Spleen (tissue), 11 donors: ENCODE measurements at regions not wholly inside any gene's neighbourhood (a gene's known extent, or its start where the extent isn't known, plus 50 kb on each side); places are given as distances from the start of the nearest gene placed in this dataset.
A peak's percentile ranks its signal among the peaks of the same experiment; 100 is the strongest.

ENCODE experiments used
- DNase-seq: peaks from one replicate; pipeline ENCODE4 v3.0.0-alpha.2; 2020
- H3K27ac ChIP-seq, 8 donors: fragments of 200-600 bp; sonication (generic) in 7 of 8; 1 replicate in 4 of 8; 2 replicates in 4 of 8; pipeline versions ENCODE4 v1.5.0 to v1.8.0; 2016 to 2021; ENCODE audit warnings: inconsistent platforms in 4 of 8, mild to moderate bottlenecking in 4 of 8, moderate library complexity in 1 of 8
- H3K27me3 ChIP-seq, 7 donors: fragments of 200-600 bp; sonication (generic) in 6 of 7; replicated peaks in 1 of 7; 1 replicate in 4 of 7; 2 replicates in 3 of 7; pipeline versions ENCODE4 v1.5.0 to v1.8.0; 2016 to 2021; ENCODE audit warnings: inconsistent platforms in 3 of 7, mild to moderate bottlenecking in 1 of 7
- H3K36me3 ChIP-seq, 6 donors: fragments of 200-600 bp; sonication (generic) in 5 of 6; 1 replicate in 4 of 6; 2 replicates in 2 of 6; pipeline versions ENCODE4 v1.5.0 to v1.8.0; 2016 to 2021; ENCODE audit warnings: inconsistent platforms in 2 of 6
- H3K4me1 ChIP-seq, 6 donors: fragments of 200-600 bp; sonication (generic) in 5 of 6; 1 replicate in 3 of 6; 2 replicates in 3 of 6; pipeline versions ENCODE4 v1.5.0 to v1.8.0; 2016 to 2021; ENCODE audit warnings: inconsistent platforms in 3 of 6
- H3K4me3 ChIP-seq, 8 donors: fragments of 200-600 bp; sonication (generic) in 7 of 8; 1 replicate in 4 of 8; 2 replicates in 4 of 8; pipeline versions ENCODE4 v1.5.0 to v1.8.0; 2016 to 2021; ENCODE audit warnings: inconsistent platforms in 4 of 8, mild to moderate bottlenecking in 4 of 8, moderate library complexity in 2 of 8
- H3K9me3 ChIP-seq, 8 donors: fragments of 200-600 bp; sonication (generic) in 7 of 8; 1 replicate in 4 of 8; 2 replicates in 4 of 8; pipeline versions ENCODE4 v1.5.0 to v1.8.0; 2016 to 2021; ENCODE audit warnings: inconsistent platforms in 4 of 8
- CTCF ChIP-seq, 11 experiments: fragments of 200-600 bp in 7 of 11; fragments of 450-650 bp in 4 of 11; sonication (generic) in 4 of 11; IDR thresholded peaks in 8 of 11; conservative IDR thresholded peaks in 3 of 11; 1 replicate in 7 of 11; 2 replicates in 4 of 11; pipeline versions ENCODE4 v1.4.0 to v1.8.0; 2016 to 2021; ENCODE audit warnings: antibody characterized with exemption in 11 of 11, inconsistent platforms in 4 of 11, mild to moderate bottlenecking in 1 of 11
- POLR2A ChIP-seq, 3 donors: fragments of 450-650 bp; IDR thresholded peaks; one replicate each; pipeline ENCODE4 v1.5.1; 2017; ENCODE audit warnings: antibody characterized with exemption in 3 of 3, mild to moderate bottlenecking in 1 of 3
- POLR2AphosphoS5 ChIP-seq, 3 donors: sonication (generic); formaldehyde crosslinking; IDR thresholded peaks; one replicate each; pipeline ENCODE4 v1.5.1; 2017; ENCODE audit warnings: antibody characterized with exemption in 3 of 3
- WGBS, 5 donors: extraction: QIAGEN DNeasy Blood & Tissue Kit in 3 of 5; methylation state at CpG; one replicate each; pipeline versions ENCODE4 v1.1.5 to v1.1.7; 2013 to 2018; 5-methylcytosine and 5-hydroxymethylcytosine counted together
- intact Hi-C: fragments of 100-400 bp; cut with DNase I; formaldehyde crosslinking; loops from one replicate; pipeline ENCODE4 v1.15.0; 2023; ENCODE audit warnings: low total_unique reads
- donor health status: healthy with polysubstance abuse.
- donor health status: DM: no; HTN: no; CAD: no; lungs with moderate emphysema.
- donor health status: DM: no; HTN: no; CAD: no.
- donor health status: Bipolar disorder and iron deficiency.
- donor health status: healthy.
- donor health status: DM: no; HTN: no; CAD: no.
- donor health status: DM: yes; HTN: yes; CAD: no.

- Histone ChIP-seq H3K4me3 (no peak overlapping the region), H3K4me1 (peaks cover 0 to 7% (median 0%) of the 10 kb centered on the region in 6 donors), H3K9me3 (peaks cover 0 to 3% (median 0%) of the 10 kb centered on the region in 8 donors), H3K27me3 (no peaks in the 10 kb centered on the region), H3K36me3 (no peaks in the 10 kb centered on the region), H3K27ac (no peak overlapping the region)
- TF ChIP-seq POLR2A (IDR thresholded peaks at IDR 0.05), result no peak
- no peak for TF ChIP-seq CTCF (IDR thresholded peaks at IDR 0.05 in 8 of 11, conservative IDR thresholded peaks at IDR 0.05 in 3 of 11)
- no peak for TF ChIP-seq POLR2AphosphoS5 (IDR thresholded peaks at IDR 0.05)
- DNase-seq, result no peak
- intact Hi-C loops, result no loop called here
- 85 to 95% (median 91%) methylated on average over 4 of the region's 4 CpGs for WGBS, 5 donors
These were observed 128.3 kb upstream of the TRIM2 start for GRCh38 chr4:153075836-153076518.

GRCh38 chr4:153076861-153077260 is 127.4 kb upstream of the TRIM2 start:
- Histone ChIP-seq H3K4me1 (peaks cover 0 to 11% (median 2%) of the 10 kb centered on the region in 6 donors), H3K4me3 (no peak overlapping the region), H3K9me3 (no peaks in the 10 kb centered on the region), H3K27me3 (no peaks in the 10 kb centered on the region), H3K27ac (no peak overlapping the region), H3K36me3 (no peaks in the 10 kb centered on the region)
- TF ChIP-seq POLR2A (IDR thresholded peaks at IDR 0.05), result no peak
- TF ChIP-seq CTCF (IDR thresholded peaks at IDR 0.05 in 8 of 11, conservative IDR thresholded peaks at IDR 0.05 in 3 of 11), result no peak
- no peak for TF ChIP-seq POLR2AphosphoS5 (IDR thresholded peaks at IDR 0.05)
- no peak for DNase-seq
- intact Hi-C loops, result no loop called here
- WGBS, 5 donors, result 89 to 95% (median 92%) methylated on average over 3 of the region's 3 CpGs

GRCh38 chr4:153079857-153080391 is 124.3 kb upstream of the TRIM2 start:
- DNase-seq, result no peak
- WGBS, 5 donors, result 32 to 52% (median 38%) methylated on average over 3 to 6 of the region's 6 CpGs
- Histone ChIP-seq H3K4me1 (peaks cover 13 to 34% (median 23%) of the 10 kb centered on the region in 6 donors), H3K27me3 (no peaks in the 10 kb centered on the region), H3K36me3 (no peaks in the 10 kb centered on the region), H3K27ac (peak overlapping the region in 2 of 8 donors; percentile 24 to 36), H3K4me3 (no peak overlapping the region), H3K9me3 (no peaks in the 10 kb centered on the region)
- intact Hi-C loops, result loop anchor here (10.0 kb wide), 1 partner anchor 145 kb away; the partner anchor contains the start of gene FHDC1
- TF ChIP-seq CTCF (IDR thresholded peaks at IDR 0.05 in 8 of 11, conservative IDR thresholded peaks at IDR 0.05 in 3 of 11), result no peak
- TF ChIP-seq POLR2AphosphoS5 (IDR thresholded peaks at IDR 0.05), result peak in 1 of 3 donors; percentile 45
- TF ChIP-seq POLR2A (IDR thresholded peaks at IDR 0.05), result no peak

- Histone ChIP-seq H3K4me3 (no peak overlapping the region), H3K27me3 (no peaks in the 10 kb centered on the region), H3K36me3 (no peaks in the 10 kb centered on the region), H3K27ac (no peak overlapping the region), H3K9me3 (no peaks in the 10 kb centered on the region), H3K4me1 (peaks cover 19 to 42% (median 29%) of the 10 kb centered on the region in 6 donors)
- 80 to 87% (median 83%) methylated on average over 7 of the region's 7 CpGs for WGBS, 5 donors
- intact Hi-C loops, result loop anchor here (10.0 kb wide), 1 partner anchor 146 kb away; the partner anchor contains the start of gene FHDC1
- DNase-seq, result no peak
- TF ChIP-seq CTCF (IDR thresholded peaks at IDR 0.05 in 8 of 11, conservative IDR thresholded peaks at IDR 0.05 in 3 of 11) (no peak), POLR2AphosphoS5 (IDR thresholded peaks at IDR 0.05) (no peak), POLR2A (IDR thresholded peaks at IDR 0.05) (no peak)
These were observed 123.2 kb upstream of the TRIM2 start for GRCh38 chr4:153081006-153081580.
